Stimulated activated naive CD8-positive, alpha-beta T cell treated with anti-CD3 and anti-CD28 coated beads, Interleukin-15, Interleukin-2, amounts not matched to agents 100 ng/mL and 50 ng/mL, for 24 hours (primary cell): ENCODE measurements at regions not wholly inside any gene's neighbourhood (a gene's known extent, or its start where the extent isn't known, plus 50 kb on each side); places are given as distances from the start of the nearest gene placed in this dataset.

Source experiments
- H3K27ac Mint-ChIP-seq: one replicate; pipeline ENCODE4 v1.8.0; 2021; ENCODE audit warnings: mild to moderate bottlenecking, mixed read lengths
- H3K27me3 Mint-ChIP-seq: one replicate; pipeline ENCODE4 v1.8.0; 2021; ENCODE audit warnings: mixed read lengths
- H3K36me3 Mint-ChIP-seq: one replicate; pipeline ENCODE4 v1.8.0; 2021; ENCODE audit warnings: low read depth, mixed read lengths
- H3K4me1 Mint-ChIP-seq: one replicate; pipeline ENCODE4 v1.8.0; 2021; ENCODE audit warnings: low read depth, mixed read lengths
- H3K4me3 Mint-ChIP-seq: one replicate; pipeline ENCODE4 v1.8.0; 2021; ENCODE audit warnings: mild to moderate bottlenecking, mixed read lengths
- H3K9me3 Mint-ChIP-seq: one replicate; pipeline ENCODE4 v1.8.0; 2021; ENCODE audit warnings: mixed read lengths

DNA sequence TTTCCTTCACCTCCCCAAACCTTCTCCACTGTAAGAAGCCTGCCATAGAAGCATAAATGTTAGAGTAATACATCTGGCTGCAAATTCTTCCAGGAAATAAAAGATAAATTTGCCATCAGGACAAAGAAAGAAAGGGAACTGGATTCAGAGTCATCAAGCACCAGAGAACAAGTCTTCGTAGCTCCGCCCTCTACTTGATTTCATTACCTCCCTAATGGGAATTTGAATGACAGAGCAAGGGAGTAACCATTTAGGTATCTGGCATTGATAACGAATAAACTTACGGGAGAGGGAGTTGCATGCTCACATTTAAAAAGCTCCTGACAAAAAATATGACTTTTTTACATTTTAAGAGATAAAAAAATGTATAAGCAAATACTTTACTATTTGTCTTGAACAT is 263.4 kb downstream of the NEBL start:
- Mint-ChIP-seq H3K36me3 (no peaks in the 10 kb centered on the region), H3K9me3 (peaks cover 3% of the 10 kb centered on the region), H3K4me3 (no peak overlapping the region), H3K27ac (no peak overlapping the region), H3K27me3 (no peaks in the 10 kb centered on the region), H3K4me1 (no peaks in the 10 kb centered on the region)

DNA sequence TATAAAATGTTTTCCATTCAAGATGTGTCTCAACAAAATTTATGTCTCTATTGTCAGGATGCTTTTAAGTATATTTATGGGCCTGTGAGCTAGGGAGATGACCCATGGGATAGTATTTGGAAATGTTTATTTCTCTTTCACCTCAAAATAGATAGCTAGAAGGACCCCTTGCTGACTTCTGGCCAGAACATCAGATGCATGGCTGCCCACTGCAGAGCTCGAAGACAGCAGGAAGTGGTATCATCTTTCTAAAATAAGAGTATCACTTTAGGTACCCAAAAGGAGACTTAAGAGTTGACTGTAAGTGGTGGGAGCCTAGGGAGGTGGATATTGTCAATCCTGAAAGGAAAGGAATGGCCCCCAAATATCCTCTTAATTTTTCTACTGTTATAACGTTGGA is 264.4 kb downstream of the NEBL start:
- Mint-ChIP-seq H3K9me3 (no peaks in the 10 kb centered on the region), H3K27ac (no peak overlapping the region)

DNA sequence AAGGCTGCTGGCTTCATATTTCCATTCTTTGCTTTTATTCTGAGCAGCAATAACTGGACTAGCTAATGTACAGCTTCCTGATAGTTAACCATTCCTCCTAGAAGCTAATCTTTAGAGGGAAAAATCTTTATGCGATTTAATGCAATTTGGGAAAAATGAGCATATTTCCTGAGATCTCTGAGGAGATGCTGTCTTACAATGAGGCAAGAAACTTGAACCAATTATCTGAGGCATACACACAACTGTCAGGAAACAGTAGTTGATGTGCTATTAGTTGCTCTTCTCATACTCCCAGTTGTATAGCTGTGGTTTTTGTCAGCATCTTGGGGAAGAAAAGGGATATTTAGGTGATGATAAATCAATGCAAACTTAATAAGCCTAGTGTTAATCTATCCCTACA is 265.9 kb downstream of the NEBL start:
- no peaks in the 10 kb centered on the region for H3K9me3 Mint-ChIP-seq
- H3K36me3 Mint-ChIP-seq, result no peaks in the 10 kb centered on the region
- H3K4me3 Mint-ChIP-seq, result no peak overlapping the region
- no peak overlapping the region for H3K27ac Mint-ChIP-seq
- no peaks in the 10 kb centered on the region for H3K27me3 Mint-ChIP-seq
- no peaks in the 10 kb centered on the region for H3K4me1 Mint-ChIP-seq

More for the DNA sequence above, 264.4 kb downstream of the NEBL start:
- H3K4me3 Mint-ChIP-seq, result no peak overlapping the region
- H3K27me3 Mint-ChIP-seq, result no peaks in the 10 kb centered on the region
- H3K4me1 Mint-ChIP-seq, result no peaks in the 10 kb centered on the region
- no peaks in the 10 kb centered on the region for H3K36me3 Mint-ChIP-seq

DNA sequence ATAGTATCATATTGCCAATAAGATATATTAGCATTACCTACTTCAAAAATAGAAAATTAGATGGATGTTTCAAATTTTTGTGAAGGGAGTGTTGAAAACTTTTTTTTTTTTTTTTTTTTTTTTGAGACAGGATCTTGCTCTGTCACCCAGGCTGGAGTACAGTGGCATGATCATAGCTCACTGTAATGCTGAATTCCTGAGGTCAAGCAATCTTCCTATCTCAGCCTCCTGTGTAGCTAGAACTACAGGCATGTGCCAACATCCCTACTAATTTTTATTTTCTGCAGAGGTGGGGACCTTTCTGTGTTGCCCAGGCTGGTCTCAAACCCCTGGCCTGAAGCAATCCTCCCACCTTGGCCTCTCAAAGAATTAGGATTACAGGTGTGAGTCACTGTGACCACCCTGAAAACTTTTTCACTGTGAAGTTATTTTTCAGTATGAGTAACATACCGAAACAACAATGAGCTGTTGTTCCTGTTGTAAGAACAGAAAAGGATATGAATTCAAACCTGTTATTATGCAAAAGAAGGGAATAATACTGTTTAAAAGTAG is 266.9 kb downstream of the NEBL start:
- H3K9me3 Mint-ChIP-seq, result no peaks in the 10 kb centered on the region

DNA sequence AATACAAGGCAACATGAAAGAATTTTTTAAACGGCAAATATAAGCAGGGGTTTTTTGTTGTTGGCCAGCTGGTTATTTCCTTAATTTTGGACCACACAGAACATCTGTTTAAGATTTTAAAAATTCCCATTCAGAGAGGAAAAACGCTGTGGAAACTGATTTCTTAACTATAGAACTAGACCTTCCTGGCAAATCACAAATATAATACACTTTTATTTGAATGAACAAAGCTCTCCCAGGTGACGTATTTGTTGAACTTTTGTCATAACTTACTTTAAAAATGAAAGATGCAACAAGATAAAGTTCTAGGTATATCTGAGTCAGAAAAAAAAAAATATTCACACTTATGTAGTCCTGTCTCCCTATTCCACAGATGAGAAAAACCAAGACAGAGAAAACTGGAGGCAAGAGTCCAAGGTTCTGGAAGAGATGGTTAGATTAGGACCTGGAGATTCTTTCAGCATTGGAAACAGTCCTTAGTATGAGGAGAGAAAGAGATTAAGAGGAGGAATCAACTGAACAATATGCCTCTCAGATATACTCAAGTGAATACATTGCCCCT is 269.1 kb downstream of the NEBL start:
- Mint-ChIP-seq H3K36me3 (no peaks in the 10 kb centered on the region), H3K27me3 (no peaks in the 10 kb centered on the region), H3K4me3 (no peak overlapping the region)

More for the DNA sequence above, 266.9 kb downstream of the NEBL start:
- Mint-ChIP-seq H3K4me3 (no peak overlapping the region), H3K27ac (no peak overlapping the region), H3K27me3 (no peaks in the 10 kb centered on the region), H3K36me3 (no peaks in the 10 kb centered on the region), H3K4me1 (no peaks in the 10 kb centered on the region)

DNA sequence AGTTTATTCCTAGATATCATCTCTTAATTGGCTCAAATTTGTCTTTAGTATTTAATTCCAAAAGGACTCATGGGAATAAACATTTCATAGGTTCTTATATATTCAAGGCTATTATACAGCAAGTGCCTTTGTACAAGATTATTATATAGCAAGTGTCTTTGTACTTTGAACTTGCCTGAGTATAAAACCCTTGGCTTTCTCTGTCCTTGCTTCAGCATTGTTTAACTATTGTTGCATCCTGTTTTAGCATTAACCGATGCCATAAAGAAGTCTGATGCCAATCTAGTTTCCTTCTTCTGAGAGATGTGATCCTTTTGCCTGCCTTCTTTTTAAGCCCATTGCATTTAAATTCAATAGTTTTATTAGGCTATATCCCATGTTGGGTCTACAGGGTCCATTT is 270.0 kb downstream of the NEBL start:
- Mint-ChIP-seq H3K4me3 (no peak overlapping the region), H3K4me1 (no peaks in the 10 kb centered on the region), H3K27ac (no peak overlapping the region), H3K27me3 (no peaks in the 10 kb centered on the region), H3K36me3 (no peaks in the 10 kb centered on the region), H3K9me3 (no peaks in the 10 kb centered on the region)

More for the DNA sequence above, 269.1 kb downstream of the NEBL start:
- Mint-ChIP-seq H3K27ac (no peak overlapping the region), H3K4me1 (no peaks in the 10 kb centered on the region), H3K9me3 (no peaks in the 10 kb centered on the region)

DNA sequence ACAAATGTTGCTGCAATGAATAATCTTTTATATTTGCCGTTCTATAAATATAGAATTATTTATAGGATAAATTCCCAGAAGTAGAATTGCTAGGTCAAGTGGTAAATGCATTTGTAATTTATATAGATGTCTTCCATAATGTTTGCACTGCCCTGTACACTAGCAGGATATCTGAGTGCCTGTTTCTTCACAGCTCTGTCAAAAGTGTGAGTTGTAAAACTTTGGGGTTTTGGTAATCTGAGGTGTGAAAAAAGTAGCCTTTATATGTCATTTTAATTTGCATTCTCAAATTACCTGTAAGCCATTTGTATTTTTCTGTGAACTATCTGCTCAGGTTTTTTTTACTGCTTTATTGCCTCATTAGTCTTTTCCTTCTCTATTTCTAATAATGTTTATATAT is 271.2 kb downstream of the NEBL start:
- Mint-ChIP-seq H3K4me3 (no peak overlapping the region), H3K27ac (no peak overlapping the region), H3K27me3 (no peaks in the 10 kb centered on the region), H3K4me1 (no peaks in the 10 kb centered on the region), H3K36me3 (no peaks in the 10 kb centered on the region), H3K9me3 (no peaks in the 10 kb centered on the region)

DNA sequence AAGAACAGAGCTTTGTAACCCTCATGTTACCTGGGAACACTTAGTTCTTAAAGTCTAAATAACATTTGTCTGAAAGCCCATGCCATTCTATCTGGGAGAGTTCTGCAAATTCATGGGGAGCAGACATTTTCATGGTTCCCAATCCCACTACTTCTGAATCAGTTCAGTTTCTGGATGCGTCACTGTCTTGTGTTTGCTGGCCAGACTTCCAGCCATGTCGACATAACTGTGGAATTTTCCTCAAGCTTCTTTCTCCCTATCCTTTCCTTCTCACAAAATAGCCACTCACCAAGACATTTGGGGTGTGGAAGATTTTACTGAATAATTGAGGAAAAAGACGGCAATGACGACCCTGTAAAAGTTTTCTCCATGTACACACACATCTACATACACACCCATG is 272.5 kb downstream of the NEBL start:
- H3K9me3 Mint-ChIP-seq, result no peaks in the 10 kb centered on the region
- no peaks in the 10 kb centered on the region for H3K36me3 Mint-ChIP-seq
- H3K27ac Mint-ChIP-seq, result no peak overlapping the region
- no peaks in the 10 kb centered on the region for H3K27me3 Mint-ChIP-seq
- H3K4me3 Mint-ChIP-seq, result no peak overlapping the region
- H3K4me1 Mint-ChIP-seq, result no peaks in the 10 kb centered on the region

DNA sequence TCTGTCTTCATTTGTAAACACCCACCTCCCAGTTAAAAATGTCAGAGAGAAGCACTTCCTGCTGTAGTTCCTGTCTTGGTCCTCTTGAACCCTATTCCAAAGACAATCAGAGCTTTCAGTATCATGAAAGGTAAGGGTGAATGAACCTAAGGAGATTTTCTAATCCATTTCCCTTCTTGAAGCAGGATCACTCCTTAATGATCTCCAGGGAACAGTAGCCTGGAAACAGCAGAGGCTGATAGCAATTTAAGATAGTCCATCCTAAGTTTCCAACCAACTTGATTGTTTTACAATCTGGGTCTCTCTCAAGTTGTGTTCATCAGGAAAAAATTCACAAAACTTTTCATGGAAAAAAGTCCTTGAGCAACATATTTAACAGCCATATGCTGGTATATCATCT is 273.6 kb downstream of the NEBL start:
- H3K27ac Mint-ChIP-seq, result no peak overlapping the region
- H3K36me3 Mint-ChIP-seq, result no peaks in the 10 kb centered on the region
- H3K27me3 Mint-ChIP-seq, result no peaks in the 10 kb centered on the region
- H3K9me3 Mint-ChIP-seq, result no peaks in the 10 kb centered on the region
- H3K4me1 Mint-ChIP-seq, result no peaks in the 10 kb centered on the region
- H3K4me3 Mint-ChIP-seq, result no peak overlapping the region

DNA sequence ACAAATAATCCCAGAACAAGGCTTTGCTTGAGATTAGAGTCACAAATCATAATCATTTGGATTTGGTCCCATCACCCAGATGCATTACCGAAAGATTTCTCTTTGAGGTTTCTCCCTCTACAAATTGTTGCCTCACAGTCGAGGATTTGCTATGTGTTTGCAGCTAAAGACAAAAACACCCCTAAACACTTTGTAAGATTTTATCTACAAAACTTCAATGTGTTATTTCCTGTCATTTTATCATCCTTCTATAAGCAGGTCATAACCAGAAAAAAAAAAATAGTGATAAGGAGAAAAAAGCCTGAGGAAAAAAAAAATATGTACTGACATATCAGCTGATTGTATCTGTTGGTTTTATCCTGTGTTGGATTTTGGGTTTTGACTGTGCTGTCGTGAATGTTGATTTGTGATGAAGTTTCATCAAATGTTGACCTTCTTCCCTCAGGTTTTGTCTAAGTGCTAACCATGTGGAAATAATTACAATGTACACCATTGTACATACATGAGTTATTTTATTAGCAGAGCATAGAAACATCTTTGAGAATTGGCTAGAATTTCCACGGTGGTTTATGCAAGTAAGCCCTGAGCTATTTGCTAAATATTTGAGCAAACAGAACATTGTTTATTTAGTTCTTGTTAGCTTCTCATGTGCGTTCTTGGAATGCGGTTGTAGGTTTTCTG is 274.4 kb downstream of the NEBL start:
- H3K27ac Mint-ChIP-seq, result no peak overlapping the region
- no peak overlapping the region for H3K4me3 Mint-ChIP-seq
- no peaks in the 10 kb centered on the region for H3K27me3 Mint-ChIP-seq
- H3K36me3 Mint-ChIP-seq, result no peaks in the 10 kb centered on the region
- H3K4me1 Mint-ChIP-seq, result no peaks in the 10 kb centered on the region
- no peaks in the 10 kb centered on the region for H3K9me3 Mint-ChIP-seq

DNA sequence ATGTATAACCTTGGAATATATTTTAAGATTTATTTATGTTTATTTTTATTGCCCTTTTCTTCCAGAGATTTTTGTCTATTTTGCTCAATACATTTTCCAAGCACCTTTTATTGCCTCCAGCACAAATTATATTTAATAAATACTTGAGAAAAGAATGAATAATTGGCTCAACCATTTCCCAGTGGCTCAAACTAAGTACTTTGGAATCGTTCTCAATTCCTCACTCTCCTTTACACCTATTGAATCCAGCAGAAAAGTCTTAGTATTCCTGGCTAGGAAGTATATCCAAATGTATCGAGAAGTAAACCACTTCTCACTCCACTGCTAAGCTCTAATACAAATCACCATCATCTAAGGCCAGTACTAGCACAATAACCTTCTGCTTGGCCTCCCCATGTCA is 276.1 kb downstream of the NEBL start:
- H3K4me1 Mint-ChIP-seq, result peaks cover 10% of the 10 kb centered on the region
- no peak overlapping the region for H3K4me3 Mint-ChIP-seq
- H3K36me3 Mint-ChIP-seq, result no peaks in the 10 kb centered on the region
- H3K27me3 Mint-ChIP-seq, result no peaks in the 10 kb centered on the region
- H3K27ac Mint-ChIP-seq, result no peak overlapping the region
- no peaks in the 10 kb centered on the region for H3K9me3 Mint-ChIP-seq

DNA sequence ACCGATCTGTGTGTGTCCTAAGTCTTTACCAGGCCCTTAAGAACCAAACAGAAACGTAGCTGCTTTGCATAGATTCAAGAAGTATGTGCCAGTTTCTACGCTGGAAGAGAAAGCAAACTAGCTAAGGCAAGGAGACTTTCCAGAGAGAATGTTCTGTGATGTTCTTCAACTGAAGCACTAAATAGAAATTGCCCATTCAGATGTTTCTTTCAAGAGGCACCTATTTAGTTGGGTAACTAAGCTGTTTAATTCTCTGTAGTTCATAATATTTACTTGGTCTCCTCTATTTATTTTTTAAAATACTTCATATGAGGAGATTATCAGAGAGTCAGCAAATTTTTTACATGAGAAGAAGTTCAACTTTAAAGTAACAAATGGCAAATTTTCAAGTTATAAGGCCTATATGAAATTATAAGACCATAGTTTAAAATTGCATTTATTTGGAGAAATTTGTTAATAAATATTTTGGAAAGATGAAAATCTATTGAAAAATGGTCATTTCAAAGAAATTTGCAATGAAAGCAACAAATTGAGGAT is 279.0 kb downstream of the NEBL start:
- Mint-ChIP-seq H3K4me3 (no peak overlapping the region), H3K27me3 (no peaks in the 10 kb centered on the region), H3K4me1 (peaks cover 10% of the 10 kb centered on the region), H3K9me3 (peaks cover 6% of the 10 kb centered on the region), H3K27ac (no peak overlapping the region), H3K36me3 (no peaks in the 10 kb centered on the region)

DNA sequence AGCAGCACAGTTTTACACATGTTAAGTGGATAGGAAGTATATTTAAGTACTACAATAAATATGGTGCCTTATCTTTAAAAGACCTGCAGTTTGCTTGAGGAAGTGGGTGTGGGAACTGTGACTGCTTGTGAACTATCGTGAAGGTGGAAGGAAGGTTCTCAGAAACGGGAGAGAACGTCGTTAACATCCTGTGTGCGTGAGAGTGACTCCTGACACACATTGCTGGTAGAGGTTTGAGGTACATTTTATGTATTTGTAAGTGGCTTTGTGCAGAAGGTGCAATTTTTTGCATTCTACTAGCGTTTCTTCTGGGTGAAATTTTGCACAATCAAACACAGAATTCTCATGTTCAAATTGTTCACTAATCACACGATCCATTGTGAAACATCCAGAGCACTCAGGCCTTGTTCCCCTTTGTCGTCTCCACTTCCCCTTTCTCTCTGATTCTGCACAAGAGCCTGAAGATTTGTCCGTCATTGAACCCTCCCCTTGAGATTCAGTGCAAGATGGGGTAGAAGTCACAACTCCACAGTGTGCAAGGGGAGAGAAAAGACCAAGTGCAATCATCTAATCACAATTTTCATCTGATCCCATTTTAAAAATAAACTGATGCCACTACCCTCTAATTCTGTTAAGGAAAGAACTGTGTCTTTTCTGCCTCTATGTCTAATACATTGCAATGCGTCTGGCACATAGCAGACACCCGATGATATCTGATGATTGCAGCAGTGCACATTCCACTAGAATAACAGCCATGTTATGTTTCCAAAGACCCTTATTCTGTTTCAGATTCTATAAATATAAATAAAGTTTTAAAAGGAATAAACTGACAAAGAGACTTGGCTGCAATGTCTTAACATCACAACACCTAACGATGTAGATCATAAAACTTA is 279.9 kb downstream of the NEBL start:
- no peaks in the 10 kb centered on the region for H3K27me3 Mint-ChIP-seq
- no peaks in the 10 kb centered on the region for H3K36me3 Mint-ChIP-seq
- H3K9me3 Mint-ChIP-seq, result peaks cover 6% of the 10 kb centered on the region
- H3K27ac Mint-ChIP-seq, result no peak overlapping the region
- no peak overlapping the region for H3K4me3 Mint-ChIP-seq
- H3K4me1 Mint-ChIP-seq, result peaks cover 10% of the 10 kb centered on the region

DNA sequence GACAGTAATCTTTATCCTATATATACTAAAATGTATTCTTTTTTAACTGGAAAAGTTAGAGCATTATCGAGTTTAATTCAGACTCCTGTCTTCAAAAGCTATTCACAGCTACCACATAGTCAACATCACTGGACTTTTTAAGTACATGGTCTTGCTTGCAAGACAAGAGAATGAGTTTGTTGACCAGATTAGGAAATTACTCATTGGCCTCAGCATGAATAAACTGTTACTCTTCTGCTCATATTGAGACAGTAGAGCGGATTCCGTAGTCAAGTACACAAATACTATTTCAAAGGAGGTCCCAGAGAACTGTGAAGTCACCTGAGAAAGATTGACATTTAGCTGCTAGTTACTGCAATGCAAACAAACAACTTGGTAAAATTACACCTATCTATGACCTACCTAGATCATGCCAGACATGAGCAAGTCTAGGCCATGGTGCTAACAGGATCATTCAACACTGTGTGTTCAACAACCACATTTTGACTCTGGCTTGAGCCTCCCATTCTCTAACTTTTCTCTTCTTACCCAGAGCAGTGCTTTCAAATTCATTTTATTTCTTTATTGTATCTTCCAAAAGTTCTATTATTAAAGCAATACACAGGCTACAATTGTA is 280.9 kb downstream of the NEBL start:
- Mint-ChIP-seq H3K4me3 (no peak overlapping the region), H3K27me3 (no peaks in the 10 kb centered on the region), H3K4me1 (peaks cover 10% of the 10 kb centered on the region), H3K27ac (no peak overlapping the region), H3K36me3 (no peaks in the 10 kb centered on the region), H3K9me3 (peaks cover 6% of the 10 kb centered on the region)
